Skeletal muscle cell (primary cell): ENCODE measurements at regions not wholly inside any gene's neighbourhood (a gene's known extent, or its start where the extent isn't known, plus 50 kb on each side); places are given as distances from the start of the nearest gene placed in this dataset.

Experiments
- DNase-seq: peaks from one replicate; pipeline ENCODE4 v3.0.0-alpha.2; 2010; ENCODE audit warnings: low read depth
- H3K4me3 ChIP-seq: 2 replicates; pipeline ENCODE4 v1.5.1; 2011; ENCODE audit warnings: low read depth, mild to moderate bottlenecking, control low read depth, low read length, moderate library complexity

GRCh38 chr11:92789761-92790160, 179.7 kb upstream of the MTNR1B start:
- H3K4me3 ChIP-seq = no peak overlapping the region
- no peak for DNase-seq

- DNase-seq = no peak
- no peak overlapping the region for H3K4me3 ChIP-seq
These were observed 179.1 kb upstream of the MTNR1B start for GRCh38 chr11:92790366-92790765.

GRCh38 chr11:92790926-92791616, 178.4 kb upstream of the MTNR1B start:
- H3K4me3 ChIP-seq = no peak overlapping the region

GRCh38 chr11:92791886-92792285, 177.6 kb upstream of the MTNR1B start:
- DNase-seq = no peak
- no peak overlapping the region for H3K4me3 ChIP-seq

More at GRCh38 chr11:92790926-92791616, 178.4 kb upstream of the MTNR1B start:
- DNase-seq = no peak

- H3K4me3 ChIP-seq = no peak overlapping the region
- DNase-seq = no peak
These were observed 176.3 kb upstream of the MTNR1B start for GRCh38 chr11:92793189-92793588.

- H3K4me3 ChIP-seq = no peak overlapping the region
- no peak for DNase-seq
These were observed 174.7 kb upstream of the MTNR1B start for GRCh38 chr11:92794783-92795182.

GRCh38 chr11:92796744-92797143, 172.7 kb upstream of the MTNR1B start:
- no peak for DNase-seq
- H3K4me3 ChIP-seq = no peak overlapping the region

- no peak overlapping the region for H3K4me3 ChIP-seq
- no peak for DNase-seq
These were observed 171.6 kb upstream of the MTNR1B start for GRCh38 chr11:92797874-92798273.

- no peak for DNase-seq
- no peak overlapping the region for H3K4me3 ChIP-seq
These were observed 167.8 kb upstream of the MTNR1B start for GRCh38 chr11:92801685-92802084.

- DNase-seq = no peak
These were observed 166.8 kb upstream of the MTNR1B start for GRCh38 chr11:92802644-92803043.

GRCh38 chr11:92803391-92803790, 166.1 kb upstream of the MTNR1B start:
- DNase-seq = no peak
- no peak overlapping the region for H3K4me3 ChIP-seq

More at GRCh38 chr11:92802644-92803043, 166.8 kb upstream of the MTNR1B start:
- no peak overlapping the region for H3K4me3 ChIP-seq

GRCh38 chr11:92804388-92804966, 165.0 kb upstream of the MTNR1B start:
- no peak overlapping the region for H3K4me3 ChIP-seq
- no peak for DNase-seq

- H3K4me3 ChIP-seq = no peak overlapping the region
- DNase-seq = no peak
These were observed 161.4 kb upstream of the MTNR1B start for GRCh38 chr11:92808022-92808421.

- DNase-seq = no peak
- no peak overlapping the region for H3K4me3 ChIP-seq
These were observed 158.9 kb upstream of the MTNR1B start for GRCh38 chr11:92810423-92811064.

GRCh38 chr11:92811341-92811740, 158.1 kb upstream of the MTNR1B start:
- DNase-seq = peak; percentile 28
- H3K4me3 ChIP-seq = no peak overlapping the region

- DNase-seq = no peak
- H3K4me3 ChIP-seq = no peak overlapping the region
These were observed 156.6 kb upstream of the MTNR1B start for GRCh38 chr11:92812841-92813240.

- H3K4me3 ChIP-seq = no peak overlapping the region
- DNase-seq = no peak
These were observed 149.6 kb upstream of the MTNR1B start for GRCh38 chr11:92819830-92820229.

GRCh38 chr11:92820860-92821259, 148.6 kb upstream of the MTNR1B start:
- DNase-seq = no peak

GRCh38 chr11:92822410-92822809, 147.0 kb upstream of the MTNR1B start:
- H3K4me3 ChIP-seq = no peak overlapping the region
- DNase-seq = no peak

More at GRCh38 chr11:92820860-92821259, 148.6 kb upstream of the MTNR1B start:
- no peak overlapping the region for H3K4me3 ChIP-seq

GRCh38 chr11:92826136-92826535, 143.3 kb upstream of the MTNR1B start:
- peak; percentile 58 for DNase-seq
- no peak overlapping the region for H3K4me3 ChIP-seq

- no peak overlapping the region for H3K4me3 ChIP-seq
- DNase-seq = no peak
These were observed 142.8 kb upstream of the MTNR1B start for GRCh38 chr11:92826603-92827002.
